ENCODE measurements at regions not wholly inside any gene's neighbourhood (a gene's known extent, or its start where the extent isn't known, plus 50 kb on each side); places are given as distances from the start of the nearest gene placed in this dataset.

- no peak for DNase-seq
Measured at GRCh38 chr2:67462738-67463496, 65.8 kb downstream of the ETAA1 start.

- no peak for DNase-seq
Measured at GRCh38 chr2:67463810-67464209, 66.7 kb downstream of the ETAA1 start.

GRCh38 chr2:67465623-67466022 is 68.5 kb downstream of the ETAA1 start:
- no peak for DNase-seq

- DNase-seq, result no peak
Measured at GRCh38 chr2:67466734-67467133, 69.6 kb downstream of the ETAA1 start.

GRCh38 chr2:67471681-67472080 is 74.5 kb downstream of the ETAA1 start:
- no peak for DNase-seq

- DNase-seq, result no peak
Measured at GRCh38 chr2:67476809-67477790, 80.0 kb downstream of the ETAA1 start.

- DNase-seq, result no peak
Measured at GRCh38 chr2:67479261-67479660, 82.1 kb downstream of the ETAA1 start.

- DNase-seq, result no peak
Measured at GRCh38 chr2:67485431-67485830, 88.3 kb downstream of the ETAA1 start.

- DNase-seq, result no peak
Measured at GRCh38 chr2:67486041-67486796, 89.1 kb downstream of the ETAA1 start.

GRCh38 chr2:67487993-67488392 is 90.9 kb downstream of the ETAA1 start:
- DNase-seq, result no peak

- no peak for DNase-seq
Measured at GRCh38 chr2:67489396-67489795, 92.3 kb downstream of the ETAA1 start.

- DNase-seq, result no peak
Measured at GRCh38 chr2:67498931-67499330, 101.8 kb downstream of the ETAA1 start.

- no peak for DNase-seq
Measured at GRCh38 chr2:67499989-67500388, 102.9 kb downstream of the ETAA1 start.

- DNase-seq, result no peak
Measured at GRCh38 chr2:67500541-67500940, 103.4 kb downstream of the ETAA1 start.

- DNase-seq, result no peak
Measured at GRCh38 chr2:67502346-67503065, 105.4 kb downstream of the ETAA1 start.

GRCh38 chr2:67503066-67503795 is 106.1 kb downstream of the ETAA1 start:
- DNase-seq, result no peak

GRCh38 chr2:67510745-67511144 is 113.6 kb downstream of the ETAA1 start:
- no peak for DNase-seq

GRCh38 chr2:67514515-67514914 is 117.4 kb downstream of the ETAA1 start:
- DNase-seq, result no peak

GRCh38 chr2:67515056-67515455 is 117.9 kb downstream of the ETAA1 start:
- no peak for DNase-seq

- DNase-seq, result no peak
Measured at GRCh38 chr2:67515538-67515937, 118.4 kb downstream of the ETAA1 start.

- DNase-seq, result no peak
Measured at GRCh38 chr2:67516362-67516761, 119.2 kb downstream of the ETAA1 start.

Measured in cerebellar nuclear complex (tissue), 1 donor.